HG02870 (cell line): ENCODE measurements at regions not wholly inside any gene's neighbourhood (a gene's known extent, or its start where the extent isn't known, plus 50 kb on each side); places are given as distances from the start of the nearest gene placed in this dataset.

Experiments used
- ATAC-seq: cut with Tn5 transposase; IDR thresholded peaks from one replicate; pipeline ENCODE4 v1.9.1; 2021; ENCODE audit warnings: mild to moderate bottlenecking, moderate library complexity; ENCODE audit not compliant: unreplicated experiment

- peak; percentile 35 for ATAC-seq
These were observed 271.4 kb downstream of the ZEB2 start for GRCh38 chr2:144248350-144249034.

- no peak for ATAC-seq
These were observed 275.0 kb downstream of the ZEB2 start for GRCh38 chr2:144244938-144245337.

DNA sequence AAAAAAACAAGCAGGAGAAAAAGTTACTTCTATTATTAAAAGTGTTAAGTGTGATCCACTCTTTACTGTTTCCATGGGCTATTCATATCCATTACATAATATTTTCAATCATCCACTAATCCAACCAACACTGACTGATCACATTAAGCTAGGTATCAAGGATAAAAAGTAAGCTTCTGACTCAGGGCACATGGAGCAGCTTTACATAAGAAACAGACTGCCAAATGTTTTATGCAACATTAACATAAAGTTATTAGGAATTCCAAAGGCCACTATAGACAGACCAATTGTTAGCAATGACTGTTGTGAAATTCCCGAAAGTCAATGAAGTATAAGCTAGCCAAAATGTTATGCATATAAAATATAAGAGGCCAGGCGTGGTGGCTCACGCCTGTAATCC, 277.6 kb downstream of the ZEB2 start:
- no peak for ATAC-seq

GRCh38 chr2:144241801-144242200, 278.1 kb downstream of the ZEB2 start:
- ATAC-seq: no peak

DNA sequence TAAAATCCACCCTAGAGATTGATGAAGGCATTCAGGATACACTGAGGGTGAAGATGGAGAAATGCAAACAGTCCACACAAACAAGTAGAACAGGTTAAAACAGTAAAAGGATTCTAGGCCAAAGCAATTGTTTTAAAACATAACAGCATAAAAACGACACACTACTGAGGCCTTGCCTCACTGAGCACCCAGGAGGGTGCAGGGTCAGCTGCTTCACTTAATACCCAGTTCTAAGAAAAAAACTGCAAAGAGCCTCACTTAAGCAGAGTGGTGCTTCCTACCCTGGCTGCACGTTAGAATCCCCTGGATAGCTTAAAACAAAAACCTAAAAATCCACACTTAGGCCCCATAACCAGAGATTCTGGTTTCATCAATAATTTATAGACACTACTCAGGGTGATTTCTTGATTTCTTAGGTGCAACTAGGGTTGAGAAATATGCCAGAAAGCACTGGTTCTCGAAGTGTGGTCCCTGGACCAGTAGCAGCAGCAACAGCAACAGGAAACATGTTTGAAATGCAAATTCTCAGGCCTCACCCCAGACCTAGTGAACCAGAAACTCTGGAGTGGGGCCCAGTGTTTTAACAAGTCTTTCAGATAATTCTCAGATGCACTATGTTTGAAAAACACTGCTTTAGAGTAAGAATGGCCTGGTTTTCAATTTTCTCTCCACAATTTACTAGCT, 279.1 kb downstream of the ZEB2 start:
- ATAC-seq: peak; percentile 81

GRCh38 chr2:144239726-144240125, 280.2 kb downstream of the ZEB2 start:
- ATAC-seq: no peak

DNA sequence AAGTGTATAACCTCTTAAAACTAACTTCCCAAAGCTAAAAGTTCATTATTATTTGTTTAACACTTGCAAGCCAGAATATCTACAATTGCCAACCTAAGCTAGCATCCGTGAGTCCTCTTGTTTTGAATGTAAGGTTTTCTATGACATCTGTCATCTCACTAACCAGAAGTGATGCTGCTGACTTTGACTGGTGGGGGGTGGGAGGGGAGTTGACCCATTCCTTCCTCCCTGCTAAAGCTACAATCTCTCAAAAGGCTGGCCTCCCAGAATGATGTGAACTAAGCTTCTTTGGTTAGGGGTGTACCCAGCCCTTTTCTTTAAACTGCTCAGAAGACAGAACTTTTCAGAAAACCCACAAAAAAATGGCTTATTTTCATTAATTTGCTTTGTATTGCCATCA, 280.6 kb downstream of the ZEB2 start:
- ATAC-seq: no peak

GRCh38 chr2:144237830-144238627, 281.9 kb downstream of the ZEB2 start:
- ATAC-seq: no peak

- ATAC-seq: no peak
These were observed 282.8 kb downstream of the ZEB2 start for GRCh38 chr2:144237108-144237507.

- ATAC-seq: no peak
These were observed 284.9 kb downstream of the ZEB2 start for GRCh38 chr2:144235050-144235449.

DNA sequence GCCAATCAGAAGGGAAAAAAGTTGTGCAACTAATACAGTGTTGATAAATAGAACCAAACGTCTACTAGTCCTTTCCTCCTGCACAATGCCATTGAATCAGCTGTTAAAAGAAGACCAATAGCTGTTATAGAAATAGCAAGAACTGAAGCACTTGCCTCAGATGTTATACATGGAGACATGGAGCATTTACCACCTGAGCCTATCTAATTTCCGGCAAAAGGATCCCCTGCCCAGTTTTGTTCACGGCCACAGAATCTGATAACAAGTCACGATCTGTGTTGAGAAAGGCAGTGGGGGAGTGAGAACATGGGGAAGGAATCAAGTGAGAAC, 285.4 kb downstream of the ZEB2 start:
- ATAC-seq: no peak

DNA sequence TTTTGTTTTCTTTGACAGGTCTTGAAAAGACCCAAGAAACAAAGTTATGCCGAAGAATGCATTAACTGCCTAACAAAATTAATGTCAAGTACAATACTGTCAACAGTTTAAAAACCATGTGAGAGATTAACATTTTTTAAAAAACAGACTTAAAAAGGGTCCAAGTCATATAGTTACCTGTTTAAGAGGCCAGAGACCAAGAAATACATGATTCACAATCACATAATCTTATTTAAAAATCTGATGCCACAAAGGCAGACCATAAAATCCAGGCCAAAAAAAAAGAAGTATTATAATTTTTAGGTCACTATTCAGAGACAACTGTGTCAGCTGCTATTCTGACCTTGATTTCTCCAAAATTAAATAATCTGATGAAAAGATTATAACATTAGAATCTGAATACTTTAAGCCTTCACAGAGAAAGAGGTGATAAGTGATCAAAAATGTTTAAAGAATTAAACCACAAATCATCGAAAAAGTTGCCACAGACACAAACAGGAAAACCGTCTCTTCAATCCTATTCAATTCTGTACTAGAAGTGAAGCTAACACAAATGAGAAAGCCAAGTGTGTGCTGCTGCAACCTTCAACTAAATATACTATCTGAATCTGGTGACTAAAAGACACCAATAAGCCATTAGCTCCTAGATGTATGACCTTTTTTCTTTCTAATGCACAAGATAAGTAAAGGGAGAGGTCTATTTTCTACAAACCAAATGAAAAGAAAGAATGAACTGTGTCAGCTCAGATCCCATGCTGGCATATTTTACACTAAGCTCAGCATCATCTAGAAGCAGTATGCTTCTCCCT, 286.0 kb downstream of the ZEB2 start:
- no peak for ATAC-seq

DNA sequence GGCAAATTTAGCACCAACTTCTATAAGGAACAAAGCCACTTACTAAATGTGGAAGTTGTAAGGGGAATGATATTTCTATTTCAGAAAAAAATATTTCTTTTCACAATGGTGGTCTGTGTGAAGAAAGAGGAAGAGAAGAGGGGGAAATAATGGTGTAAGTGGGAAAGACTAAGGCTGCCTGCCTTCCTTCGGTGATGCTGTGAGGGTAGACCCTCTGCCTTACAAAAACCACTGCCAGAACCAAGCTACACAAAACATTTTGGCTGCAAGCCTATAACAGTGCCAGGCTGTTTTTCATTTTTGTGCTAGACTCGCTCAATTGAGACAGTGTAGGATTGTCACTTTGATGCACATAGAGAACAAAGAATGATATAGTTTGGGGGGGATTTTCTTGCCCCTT, 286.6 kb downstream of the ZEB2 start:
- no peak for ATAC-seq

GRCh38 chr2:144230448-144231085, 289.4 kb downstream of the ZEB2 start:
- no peak for ATAC-seq

DNA sequence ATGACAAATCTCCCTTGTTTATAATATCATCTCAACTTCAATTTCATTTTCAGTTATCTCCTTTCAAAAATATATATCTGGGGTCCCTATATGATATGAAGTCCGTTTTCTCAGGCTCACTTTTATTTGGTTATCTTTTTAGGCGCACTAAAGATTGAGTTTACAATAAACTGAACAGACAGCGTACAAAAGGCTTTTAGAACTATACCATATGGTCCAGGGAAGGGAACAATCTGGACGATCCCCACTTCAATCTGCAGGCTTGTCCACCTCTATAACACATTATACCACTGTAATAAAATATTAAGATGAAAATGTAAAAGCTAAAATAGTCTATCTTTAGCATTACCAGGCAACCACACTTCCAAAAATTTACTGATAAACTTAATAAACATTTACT, 289.9 kb downstream of the ZEB2 start:
- no peak for ATAC-seq

GRCh38 chr2:144229296-144229695, 290.6 kb downstream of the ZEB2 start:
- no peak for ATAC-seq

DNA sequence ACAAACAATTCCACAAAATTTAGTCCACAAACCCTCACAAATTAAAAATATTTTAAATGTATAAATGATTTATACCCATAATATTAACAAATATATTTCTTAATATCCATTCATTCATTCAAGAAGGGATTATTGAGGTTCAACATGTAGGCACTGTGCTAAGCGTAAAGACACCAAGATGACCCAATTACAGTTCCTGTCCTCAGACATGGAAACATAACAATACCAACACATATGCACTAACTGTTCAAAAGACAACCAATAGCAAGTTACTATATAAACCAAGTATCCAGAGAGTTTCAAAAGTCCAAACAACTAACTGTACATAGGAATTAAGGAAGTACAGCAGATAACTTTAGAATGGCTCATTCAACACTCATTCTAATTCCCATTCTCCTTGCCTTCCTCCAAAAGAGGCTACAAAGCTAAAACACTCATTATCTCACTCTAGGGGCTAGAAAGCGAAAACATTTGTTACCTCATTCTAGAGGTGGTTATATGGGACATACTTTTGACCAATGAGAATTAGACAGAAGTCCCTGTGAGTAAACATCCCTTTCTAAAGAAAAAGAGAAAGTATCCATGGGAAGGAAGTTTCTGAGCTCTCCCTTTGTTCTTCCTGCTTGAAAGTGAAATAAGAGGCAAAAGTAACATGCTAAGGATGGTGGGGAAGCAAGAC, 292.4 kb downstream of the ZEB2 start:
- ATAC-seq: no peak

DNA sequence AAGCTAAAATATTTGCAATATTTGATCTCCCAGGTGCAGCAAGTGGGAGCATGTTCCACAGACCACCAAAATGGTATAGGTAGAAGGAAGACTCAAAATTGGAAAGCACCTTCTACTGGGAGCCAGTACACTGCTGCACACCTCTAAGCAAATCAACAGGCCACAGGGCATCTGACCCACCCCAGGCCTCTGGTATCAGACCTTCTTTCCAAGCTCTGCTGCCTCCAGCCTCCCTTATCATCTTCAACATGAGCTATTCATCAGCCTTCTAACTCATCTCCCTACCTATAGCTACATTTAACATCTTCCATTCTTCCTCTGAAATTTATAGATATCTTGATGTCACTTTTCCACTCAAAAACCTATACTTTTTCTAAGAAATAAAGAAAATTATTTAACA, 294.8 kb downstream of the ZEB2 start:
- ATAC-seq: no peak

GRCh38 chr2:144224472-144224871, 295.4 kb downstream of the ZEB2 start:
- no peak for ATAC-seq

DNA sequence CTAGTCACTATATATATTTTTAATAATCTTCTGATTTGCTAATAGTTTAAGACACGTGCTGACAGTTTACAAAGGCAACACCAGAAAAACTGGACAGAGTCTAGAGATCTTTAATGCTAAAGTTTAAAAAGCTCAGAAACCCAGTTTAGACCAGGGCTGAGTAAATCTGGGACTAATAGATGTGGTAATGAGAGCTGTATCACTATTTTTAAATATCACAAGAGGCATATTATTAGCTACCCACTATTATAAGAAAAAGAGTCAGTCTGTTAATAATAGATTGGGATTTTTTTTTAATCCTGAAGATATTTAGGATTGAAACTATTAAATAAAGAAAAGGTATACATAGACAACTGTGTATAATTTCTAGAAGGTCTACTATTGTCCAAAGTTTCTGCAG, 299.9 kb downstream of the ZEB2 start:
- no peak for ATAC-seq
